Activated CD8-positive, alpha-beta memory T cell treated with anti-CD3 and anti-CD28 coated beads, Interleukin-2, amount 10 ng/mL, durations not matched to agents 7 days and 5 days (primary cell): ENCODE measurements at regions not wholly inside any gene's neighbourhood (a gene's known extent, or its start where the extent isn't known, plus 50 kb on each side); places are given as distances from the start of the nearest gene placed in this dataset.

Experiments
- ATAC-seq: fragments of 150-1000 bp; cut with Tn5 transposase; one replicate; pipeline ENCODE4 v1.10.0; 2021; ENCODE audit warnings: moderate library complexity
- CTCF ChIA-PET: fragments of 350-600 bp; sonication (Branson Sonifier 250); formaldehyde crosslinking; loops from one replicate; lab custom pipeline; 2021; ENCODE audit warnings: antibody characterized with exemption; lab: Charles Lee
- DNase-seq: peaks from one replicate; pipeline ENCODE4 v3.0.0-alpha.2; 2020
- H3K27ac Mint-ChIP-seq: one replicate; pipeline ENCODE4 v1.8.0; 2021; ENCODE audit warnings: mild to moderate bottlenecking, mixed read lengths
- H3K27me3 Mint-ChIP-seq: one replicate; pipeline ENCODE4 v1.8.0; 2021; ENCODE audit warnings: mixed read lengths
- H3K36me3 Mint-ChIP-seq: one replicate; pipeline ENCODE4 v1.8.0; 2021; ENCODE audit warnings: mild to moderate bottlenecking, mixed read lengths
- H3K4me1 Mint-ChIP-seq: one replicate; pipeline ENCODE4 v1.8.0; 2021; ENCODE audit warnings: mixed read lengths
- H3K4me3 Mint-ChIP-seq: one replicate; pipeline ENCODE4 v1.8.0; 2021; ENCODE audit warnings: mild to moderate bottlenecking, moderate library complexity, mixed read lengths
- H3K9me3 Mint-ChIP-seq: one replicate; pipeline ENCODE4 v1.8.0; 2022; ENCODE audit warnings: low read depth, mixed read lengths

DNA sequence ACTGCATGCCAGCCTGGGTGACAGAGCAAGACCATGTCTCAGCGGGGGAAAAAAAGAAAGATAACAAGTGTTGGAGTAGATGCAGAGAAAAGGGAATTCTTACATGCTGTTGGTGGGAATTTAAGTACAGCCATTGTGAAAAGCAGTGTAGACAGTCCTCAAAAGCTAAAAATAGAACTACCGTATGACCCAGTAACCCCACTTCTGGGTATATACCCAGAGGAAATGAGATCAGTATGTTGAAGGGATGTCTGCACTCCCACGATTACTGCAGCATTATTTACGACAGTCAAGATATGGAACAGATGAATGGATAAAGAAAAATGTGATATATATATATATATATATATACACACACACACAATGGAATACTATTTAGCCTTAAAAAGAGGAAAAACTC, 225.3 kb upstream of the SLC24A2 start:
- ATAC-seq (no peak), DNase-seq (no peak)
- Mint-ChIP-seq H3K36me3 (peaks cover 23% of the 10 kb centered on the region), H3K4me1 (peaks cover 22% of the 10 kb centered on the region), H3K27ac (no peak overlapping the region), H3K9me3 (peaks cover 14% of the 10 kb centered on the region), H3K27me3 (no peaks in the 10 kb centered on the region), H3K4me3 (no peak overlapping the region)
- CTCF ChIA-PET: interaction anchor here (1.6 kb wide), 1 partner anchor 14 kb away, joined by 5 read pairs; no protein-coding TSS in a partner anchor

DNA sequence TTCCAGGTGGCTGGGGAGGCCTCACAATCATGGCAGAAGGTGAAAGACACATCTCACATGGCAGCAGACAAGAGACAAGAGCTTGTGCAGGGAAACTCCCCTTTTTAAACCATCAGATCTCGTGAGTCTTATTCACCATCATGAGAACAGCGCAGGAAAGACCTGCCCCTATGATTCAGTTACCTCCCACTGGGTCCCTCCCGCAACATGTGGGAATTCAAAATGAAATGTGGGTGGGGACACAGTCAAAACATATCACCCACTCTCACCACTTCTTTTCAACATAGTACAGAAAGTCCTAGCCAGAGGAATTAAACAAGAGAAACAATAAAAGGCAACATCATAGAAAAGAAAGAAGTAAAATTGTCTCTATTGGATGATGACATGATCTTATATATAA, 223.4 kb upstream of the SLC24A2 start:
- no peak for DNase-seq
- Mint-ChIP-seq H3K36me3 (peaks cover 23% of the 10 kb centered on the region), H3K27me3 (no peaks in the 10 kb centered on the region), H3K4me3 (no peak overlapping the region), H3K27ac (no peak overlapping the region), H3K9me3 (peaks cover 14% of the 10 kb centered on the region), H3K4me1 (peaks cover 22% of the 10 kb centered on the region)
- ATAC-seq: no peak
- CTCF ChIA-PET: no interaction called here

DNA sequence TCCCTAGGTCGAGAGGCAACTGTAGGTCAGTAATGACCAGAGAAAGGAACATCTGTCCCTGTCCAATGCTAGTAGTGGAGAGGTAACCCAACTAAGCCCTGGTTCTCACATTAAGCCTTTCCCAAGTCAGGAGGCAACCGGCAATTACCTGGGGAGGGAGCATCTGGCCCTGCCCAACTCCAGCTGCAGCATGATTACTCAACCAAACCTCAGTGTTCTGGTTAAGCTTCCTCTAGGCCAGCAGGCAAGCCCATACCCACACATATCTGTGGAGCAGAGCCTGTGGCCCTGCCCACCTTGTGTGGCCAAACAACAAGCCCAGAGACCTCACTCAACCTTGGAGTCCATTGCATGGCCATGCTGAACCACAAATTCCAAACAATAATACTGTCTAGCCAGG, 220.8 kb upstream of the SLC24A2 start:
- Mint-ChIP-seq H3K36me3 (peaks cover 19% of the 10 kb centered on the region), H3K27me3 (no peaks in the 10 kb centered on the region), H3K4me3 (no peak overlapping the region), H3K9me3 (peaks cover 8% of the 10 kb centered on the region), H3K4me1 (peaks cover 7% of the 10 kb centered on the region), H3K27ac (no peak overlapping the region)
- CTCF ChIA-PET: no interaction called here
- DNase-seq (no peak), ATAC-seq (no peak)

DNA sequence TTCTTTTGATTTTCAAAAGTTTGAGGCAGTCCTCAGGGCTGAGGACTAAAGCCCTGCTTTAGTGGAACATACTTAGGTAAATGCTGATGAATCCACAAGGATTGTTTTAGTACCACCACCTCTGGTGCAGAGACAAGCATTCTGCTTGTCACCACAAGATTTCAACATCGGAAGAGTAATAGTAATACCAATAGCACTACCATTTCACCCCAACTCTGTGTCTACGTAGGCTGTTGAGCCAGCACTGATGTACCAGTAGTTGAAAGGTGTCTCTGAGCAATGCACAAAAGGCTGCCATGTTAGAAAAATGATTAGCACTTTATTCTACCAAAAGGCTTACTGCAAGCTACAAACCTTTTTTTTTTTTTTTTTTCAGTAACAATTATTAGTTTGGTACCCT, 213.2 kb upstream of the SLC24A2 start:
- Mint-ChIP-seq H3K27me3 (no peaks in the 10 kb centered on the region), H3K27ac (no peak overlapping the region), H3K36me3 (peaks cover 24% of the 10 kb centered on the region), H3K4me3 (no peak overlapping the region), H3K4me1 (peaks cover 40% of the 10 kb centered on the region), H3K9me3 (peaks cover 3% of the 10 kb centered on the region)
- DNase-seq (no peak), ATAC-seq (no peak)
- CTCF ChIA-PET: no interaction called here

DNA sequence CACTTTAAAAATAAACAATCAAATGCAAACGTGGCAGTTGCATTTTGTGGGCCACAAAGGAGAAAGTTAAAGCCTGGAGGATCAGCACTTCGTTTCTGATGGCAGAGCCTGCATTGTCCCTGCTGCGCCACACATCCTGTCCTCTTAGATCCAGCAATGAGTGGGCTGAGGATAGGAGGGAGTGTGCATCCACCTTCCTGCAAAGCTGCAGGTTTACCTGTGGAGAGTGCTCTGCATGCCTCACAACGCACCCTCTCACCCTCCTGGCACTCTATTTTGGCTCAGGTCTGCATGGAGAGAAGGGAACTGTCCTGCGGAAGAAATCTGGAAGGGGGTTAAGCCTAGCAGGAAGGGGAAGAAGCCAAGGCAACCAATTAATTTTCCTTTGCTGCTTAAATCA, 212.2 kb upstream of the SLC24A2 start:
- CTCF ChIA-PET: no interaction called here

DNA sequence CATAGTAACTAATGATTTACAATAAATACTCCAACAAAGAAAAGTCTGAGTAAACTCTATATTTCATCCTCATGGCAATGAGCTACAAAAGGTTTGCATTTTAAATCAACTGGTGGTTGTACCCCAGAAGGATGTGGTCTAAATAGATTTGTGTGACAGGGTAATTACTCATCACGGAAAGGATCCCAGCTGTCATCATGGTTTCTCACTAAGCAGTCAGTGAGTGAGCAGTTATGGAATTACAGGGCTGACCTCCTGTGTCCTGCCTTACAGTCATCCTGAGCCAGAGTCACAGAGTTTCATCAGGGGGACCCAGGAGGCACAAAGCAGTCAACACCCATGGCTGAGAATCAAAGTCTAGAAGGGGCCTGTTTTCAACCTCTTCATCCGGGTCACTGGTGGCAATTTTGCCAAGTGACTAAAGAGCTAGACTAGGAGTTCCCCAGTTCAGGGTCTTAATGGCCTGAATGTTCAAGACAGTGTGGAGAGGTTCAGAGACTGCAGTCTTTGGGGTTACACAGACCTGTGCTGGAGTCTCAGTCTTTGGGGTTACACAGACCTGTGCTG, 210.7 kb upstream of the SLC24A2 start:
- Mint-ChIP-seq H3K27me3 (no peaks in the 10 kb centered on the region), H3K4me1 (peaks cover 54% of the 10 kb centered on the region), H3K27ac (peak overlapping the region; percentile 96), H3K9me3 (peaks cover 5% of the 10 kb centered on the region), H3K36me3 (peaks cover 35% of the 10 kb centered on the region), H3K4me3 (peak overlapping the region; percentile 7)
- peak; percentile 89 for DNase-seq
- ATAC-seq: peak; percentile 95
- CTCF ChIA-PET: interaction anchor here (0.9 to 2.6 kb wide), 10 partner anchors 15 to 623 kb away, joined by 3 to 7 read pairs (median 4); partner anchors contain the start of gene MLLT3

More for the DNA sequence above, 212.2 kb upstream of the SLC24A2 start:
- H3K36me3 Mint-ChIP-seq: peaks cover 28% of the 10 kb centered on the region
- H3K27ac Mint-ChIP-seq: peak overlapping the region; percentile 96
- H3K9me3 Mint-ChIP-seq: peaks cover 5% of the 10 kb centered on the region
- H3K4me3 Mint-ChIP-seq: no peak overlapping the region
- DNase-seq (no peak), ATAC-seq (no peak)
- no peaks in the 10 kb centered on the region for H3K27me3 Mint-ChIP-seq
- peaks cover 45% of the 10 kb centered on the region for H3K4me1 Mint-ChIP-seq

DNA sequence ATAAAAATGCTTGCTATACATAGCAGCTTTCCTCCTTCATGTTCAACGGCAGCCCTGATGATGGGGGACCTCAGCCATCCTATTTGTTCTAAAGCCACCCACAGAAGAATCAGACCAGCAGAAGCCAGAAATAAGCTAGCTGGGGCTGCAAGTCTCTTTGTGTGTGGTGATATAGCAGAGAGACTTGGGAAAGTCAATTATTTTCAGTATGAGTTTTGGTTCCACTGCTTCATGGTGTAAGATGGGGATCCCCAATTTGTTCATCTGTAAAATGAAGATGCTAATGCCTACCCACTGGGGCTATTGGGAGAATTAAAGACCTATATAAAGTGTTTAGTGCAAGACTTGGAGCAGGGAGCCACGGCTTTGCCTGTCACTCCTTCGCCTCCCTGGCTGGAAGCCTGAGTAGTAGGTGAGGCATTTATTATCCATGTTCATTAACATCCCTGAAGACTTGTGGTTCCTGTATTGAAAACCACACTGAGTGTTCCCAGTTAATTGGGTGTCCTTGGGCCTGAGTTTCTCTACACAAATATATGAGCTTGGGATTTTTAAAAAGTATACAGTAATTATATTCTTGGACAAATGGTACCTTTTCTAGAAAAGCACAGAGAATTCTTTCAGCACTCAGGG, 210.1 kb upstream of the SLC24A2 start:
- Mint-ChIP-seq H3K27ac (peak overlapping the region; percentile 96), H3K36me3 (peaks cover 33% of the 10 kb centered on the region), H3K27me3 (no peaks in the 10 kb centered on the region), H3K4me1 (peaks cover 60% of the 10 kb centered on the region), H3K4me3 (peak overlapping the region; percentile 7), H3K9me3 (peaks cover 5% of the 10 kb centered on the region)
- DNase-seq (peak; percentile 45), ATAC-seq (no peak)
- CTCF ChIA-PET: interaction anchor here (0.9 to 2.6 kb wide), 13 partner anchors 12 to 942 kb away, joined by 3 to 7 read pairs (median 4); partner anchors contain the start of gene MLLT3

DNA sequence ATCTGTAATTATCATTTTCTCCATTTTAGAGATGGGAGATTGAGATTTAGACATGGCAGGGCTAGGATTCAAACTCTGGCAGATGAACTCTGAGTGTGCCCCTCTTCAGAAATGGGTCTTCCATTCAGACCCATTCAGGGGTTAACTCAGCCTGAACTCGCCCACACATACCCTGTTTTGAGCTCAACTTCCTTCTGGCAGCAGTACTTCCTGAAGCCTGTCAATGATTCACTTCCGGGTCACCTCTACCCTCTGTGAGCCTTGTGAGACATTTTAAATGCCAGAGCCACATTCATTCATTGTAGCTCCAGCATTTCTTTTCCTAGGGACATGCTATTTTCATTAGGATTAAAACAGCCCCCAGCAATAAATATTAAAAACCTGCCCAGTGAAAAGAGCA, 209.3 kb upstream of the SLC24A2 start:
- peaks cover 32% of the 10 kb centered on the region for H3K36me3 Mint-ChIP-seq
- peaks cover 5% of the 10 kb centered on the region for H3K9me3 Mint-ChIP-seq
- peaks cover 62% of the 10 kb centered on the region for H3K4me1 Mint-ChIP-seq
- peak overlapping the region; percentile 96 for H3K27ac Mint-ChIP-seq
- H3K4me3 Mint-ChIP-seq: no peak overlapping the region
- peak; percentile 48 for DNase-seq
- no peak for ATAC-seq
- CTCF ChIA-PET: interaction anchor here (0.9 to 2.6 kb wide), 6 partner anchors 11 to 943 kb away, joined by 3 to 7 read pairs (median 4); partner anchors contain the start of gene MLLT3
- no peaks in the 10 kb centered on the region for H3K27me3 Mint-ChIP-seq

DNA sequence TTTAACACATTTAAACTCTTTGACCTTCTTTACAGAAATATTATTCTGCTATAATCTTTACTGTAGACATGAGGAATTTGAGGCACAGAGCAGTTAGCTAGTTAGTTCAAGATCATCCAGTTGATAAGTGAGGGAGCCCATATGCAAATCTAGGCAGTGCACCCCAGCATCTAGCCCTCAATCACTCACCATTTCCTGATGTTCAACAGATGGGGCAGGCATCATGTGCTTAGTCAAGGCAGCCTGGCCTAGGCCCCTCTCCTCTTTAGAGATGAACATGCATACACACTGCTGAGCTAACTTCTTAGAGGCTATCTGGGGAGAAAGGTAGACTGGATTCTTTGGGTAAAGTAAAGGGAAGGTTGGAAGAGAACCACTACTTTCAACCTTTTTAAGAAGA, 206.8 kb upstream of the SLC24A2 start:
- Mint-ChIP-seq H3K9me3 (peaks cover 5% of the 10 kb centered on the region), H3K4me3 (no peak overlapping the region), H3K27me3 (no peaks in the 10 kb centered on the region), H3K27ac (peak overlapping the region; percentile 54), H3K36me3 (peaks cover 28% of the 10 kb centered on the region), H3K4me1 (peaks cover 64% of the 10 kb centered on the region)
- DNase-seq (no peak), ATAC-seq (no peak)
- CTCF ChIA-PET: interaction anchor here (0.9 kb wide), 1 partner anchor 19 kb away, joined by 3 read pairs; no protein-coding TSS in a partner anchor

DNA sequence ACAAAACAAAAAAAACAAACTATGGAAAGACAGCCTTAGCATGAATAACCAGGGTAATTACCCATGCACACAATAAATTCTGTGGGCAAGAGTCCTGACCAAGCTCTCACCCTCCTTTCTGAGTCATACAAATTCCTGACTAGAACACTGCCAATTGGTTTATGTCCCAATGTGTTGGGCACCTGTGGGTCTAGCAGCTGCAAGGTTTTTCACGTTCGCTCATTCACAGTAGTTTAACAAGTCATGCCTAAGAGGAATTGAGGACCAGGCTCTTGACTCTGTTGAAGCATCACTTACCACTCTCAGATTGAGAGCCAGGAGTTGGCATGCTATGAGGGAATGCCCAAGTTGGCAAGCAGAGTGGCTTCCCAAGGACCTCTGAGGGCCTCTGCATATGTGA, 205.5 kb upstream of the SLC24A2 start:
- no peaks in the 10 kb centered on the region for H3K27me3 Mint-ChIP-seq
- peaks cover 50% of the 10 kb centered on the region for H3K4me1 Mint-ChIP-seq
- CTCF ChIA-PET: no interaction called here
- no peak overlapping the region for H3K27ac Mint-ChIP-seq
- peaks cover 28% of the 10 kb centered on the region for H3K36me3 Mint-ChIP-seq
- H3K4me3 Mint-ChIP-seq: no peak overlapping the region
- ATAC-seq (no peak), DNase-seq (no peak)
- H3K9me3 Mint-ChIP-seq: peaks cover 5% of the 10 kb centered on the region

DNA sequence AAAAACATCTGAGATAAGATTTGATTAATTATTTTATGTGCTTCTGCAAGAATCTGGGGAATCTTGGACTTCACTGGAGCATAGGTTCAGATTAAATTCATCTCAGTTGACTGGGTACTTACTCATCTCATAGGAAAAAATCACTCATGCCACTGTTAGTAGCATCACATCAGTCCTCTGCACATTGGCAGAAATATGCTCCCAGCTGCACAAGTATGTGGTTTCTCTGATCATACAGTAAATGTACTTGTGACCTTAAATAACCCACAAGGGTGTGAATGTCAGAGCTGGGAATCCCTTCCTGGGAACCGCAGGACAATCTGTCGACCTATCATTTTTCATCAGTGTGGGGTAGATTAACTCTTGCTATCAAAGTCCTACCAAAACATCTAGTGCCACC, 203.7 kb upstream of the SLC24A2 start:
- no peak overlapping the region for H3K4me3 Mint-ChIP-seq
- DNase-seq (no peak), ATAC-seq (peak; percentile 58)
- no peak overlapping the region for H3K27ac Mint-ChIP-seq
- no peaks in the 10 kb centered on the region for H3K27me3 Mint-ChIP-seq
- CTCF ChIA-PET: no interaction called here
- H3K9me3 Mint-ChIP-seq: peaks cover 5% of the 10 kb centered on the region
- H3K4me1 Mint-ChIP-seq: peaks cover 34% of the 10 kb centered on the region
- H3K36me3 Mint-ChIP-seq: peaks cover 16% of the 10 kb centered on the region

DNA sequence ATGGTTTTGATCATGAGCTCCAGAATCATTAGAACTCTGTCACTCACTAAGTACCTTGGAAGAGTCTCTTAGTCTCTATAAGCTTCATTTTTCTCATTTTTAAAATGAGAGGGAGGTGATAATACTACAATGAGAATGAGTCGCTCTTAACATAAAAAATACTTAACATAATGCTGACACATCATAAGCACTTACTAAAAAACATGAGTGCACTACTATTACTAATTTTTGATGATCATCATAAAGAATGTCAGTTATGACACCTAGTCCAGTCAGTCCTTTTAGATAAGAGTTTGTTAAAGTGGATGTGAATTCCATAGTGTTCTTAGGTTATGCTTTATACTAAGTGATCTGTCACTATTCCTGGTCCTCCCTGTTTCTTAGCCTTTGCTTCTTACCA, 200.4 kb upstream of the SLC24A2 start:
- H3K27ac Mint-ChIP-seq: no peak overlapping the region
- CTCF ChIA-PET: no interaction called here

DNA sequence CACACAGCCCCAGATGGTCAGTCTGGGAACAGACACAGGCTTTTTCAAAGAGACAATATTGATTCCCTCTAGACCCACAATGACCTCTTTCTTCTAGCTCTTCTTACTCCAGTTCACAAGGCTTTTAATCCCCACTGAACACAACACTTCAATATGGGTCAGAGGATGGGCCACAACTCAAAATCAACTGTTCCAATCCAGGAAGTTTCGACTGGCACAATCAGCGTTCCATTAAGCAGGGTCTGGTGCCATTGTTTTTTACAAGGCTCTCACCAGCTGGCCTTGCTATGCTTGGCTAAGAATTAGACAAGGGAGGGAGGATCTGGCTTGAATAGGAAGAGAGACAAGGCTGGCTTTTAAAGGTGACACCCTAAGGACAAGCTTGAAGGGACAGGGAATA, 199.4 kb upstream of the SLC24A2 start:
- H3K27me3 Mint-ChIP-seq: no peaks in the 10 kb centered on the region
- ATAC-seq (no peak), DNase-seq (no peak)
- CTCF ChIA-PET: no interaction called here
- H3K36me3 Mint-ChIP-seq: peaks cover 2% of the 10 kb centered on the region
- H3K9me3 Mint-ChIP-seq: no peaks in the 10 kb centered on the region
- no peak overlapping the region for H3K4me3 Mint-ChIP-seq
- no peak overlapping the region for H3K27ac Mint-ChIP-seq
- peaks cover 7% of the 10 kb centered on the region for H3K4me1 Mint-ChIP-seq

More for the DNA sequence above, 200.4 kb upstream of the SLC24A2 start:
- Mint-ChIP-seq H3K4me3 (no peak overlapping the region), H3K36me3 (peaks cover 2% of the 10 kb centered on the region), H3K9me3 (no peaks in the 10 kb centered on the region), H3K27me3 (no peaks in the 10 kb centered on the region), H3K4me1 (peaks cover 11% of the 10 kb centered on the region)
- no peak for DNase-seq
- ATAC-seq: no peak

DNA sequence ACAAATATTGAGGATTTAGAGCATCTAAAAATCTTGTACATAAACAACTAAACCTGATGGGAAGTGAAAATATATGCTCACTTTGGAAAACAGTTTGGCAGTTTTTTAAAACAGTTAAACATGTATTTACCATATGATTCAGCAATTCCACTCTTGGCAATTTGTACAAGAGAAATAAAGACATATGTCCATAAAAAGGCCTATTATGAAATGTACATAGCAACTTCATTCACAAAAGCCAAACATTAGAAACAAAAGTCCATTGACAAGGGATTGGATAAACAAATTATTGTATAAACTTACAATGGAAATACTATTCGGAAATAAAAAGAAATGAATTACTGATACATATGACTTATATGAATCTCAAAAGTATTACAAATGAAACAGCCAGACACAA, 196.2 kb upstream of the SLC24A2 start:
- Mint-ChIP-seq H3K4me3 (no peak overlapping the region), H3K4me1 (no peaks in the 10 kb centered on the region), H3K9me3 (no peaks in the 10 kb centered on the region), H3K36me3 (peaks cover 8% of the 10 kb centered on the region), H3K27ac (no peak overlapping the region), H3K27me3 (no peaks in the 10 kb centered on the region)
- no peak for DNase-seq
- CTCF ChIA-PET: no interaction called here
- ATAC-seq: no peak
